ENCODE measurements at regions not wholly inside any gene's neighbourhood (a gene's known extent, or its start where the extent isn't known, plus 50 kb on each side); places are given as distances from the start of the nearest gene placed in this dataset.

GRCh38 chr18:76080430-76080829 lies 414.6 kb downstream of the ZNF516 start:
- DNase-seq (ENCODE audit: low spot score) = no peak
- no peak for TF ChIP-seq CTCF (IDR thresholded peaks at IDR 0.05; ENCODE audit: extremely low read depth, missing control alignments)

- no peak for DNase-seq (ENCODE audit: low spot score)
- no peak for TF ChIP-seq CTCF (IDR thresholded peaks at IDR 0.05; ENCODE audit: extremely low read depth, missing control alignments)
Measured at GRCh38 chr18:76075777-76076176, 419.3 kb downstream of the ZNF516 start.

GRCh38 chr18:76064998-76065397 lies 430.0 kb downstream of the ZNF516 start:
- no peak for DNase-seq (ENCODE audit: low spot score)
- TF ChIP-seq CTCF (IDR thresholded peaks at IDR 0.05; ENCODE audit: extremely low read depth, missing control alignments) = no peak

GRCh38 chr18:76058146-76058545 lies 436.9 kb downstream of the ZNF516 start:
- TF ChIP-seq CTCF (IDR thresholded peaks at IDR 0.05; ENCODE audit: extremely low read depth, missing control alignments) = no peak
- no peak for DNase-seq (ENCODE audit: low spot score)

- TF ChIP-seq CTCF (IDR thresholded peaks at IDR 0.05; ENCODE audit: extremely low read depth, missing control alignments) = no peak
- DNase-seq (ENCODE audit: low spot score) = no peak
Measured at GRCh38 chr18:76057386-76057785, 437.7 kb downstream of the ZNF516 start.

GRCh38 chr18:76056471-76057110 lies 438.5 kb downstream of the ZNF516 start:
- no peak for TF ChIP-seq CTCF (IDR thresholded peaks at IDR 0.05; ENCODE audit: extremely low read depth, missing control alignments)
- DNase-seq (ENCODE audit: low spot score) = no peak

GRCh38 chr18:76055578-76055977 lies 439.5 kb downstream of the ZNF516 start:
- DNase-seq (ENCODE audit: low spot score) = no peak

More at GRCh38 chr18:76055578-76055977, 439.5 kb downstream of the ZNF516 start:
- no peak for TF ChIP-seq CTCF (IDR thresholded peaks at IDR 0.05; ENCODE audit: extremely low read depth, missing control alignments)

Measured in GM20000 (cell line).